K562 (cell line): ENCODE measurements at regions not wholly inside any gene's neighbourhood (a gene's known extent, or its start where the extent isn't known, plus 50 kb on each side); places are given as distances from the start of the nearest gene placed in this dataset.

Source experiments
- ATAC-seq: fragments of 200-7000 bp; cut with Tn5 transposase; 3 replicates; pipeline ENCODE4 v1.9.1; 2020; ENCODE audit warnings: moderate library complexity
- BruUV-seq: library from RNA; stranded (reverse); fragments of 400-500 nt; replicated peaks from 2 replicates; lab custom pipeline; 2021; lab: Mats Ljungman, UMichigan
- CTCF ChIA-PET: fragments of 300-600 bp; formaldehyde crosslinking; extraction: SDS; loops from one replicate; lab custom pipeline; 2021; ENCODE audit warnings: low intra/inter-chr PET ratio; lab: Yijun Ruan, JAX
- POLR2A ChIA-PET: fragments of 300-600, 350-650 bp; sonication (Branson Sonifier 250); formaldehyde crosslinking; extraction: SDS; loops from one replicate; lab custom pipeline; 2021; ENCODE audit warnings: antibody characterized with exemption, inconsistent platforms; lab: Yijun Ruan, JAX
- DNase-seq, 4 experiments: peaks; one replicate each; pipeline versions ENCODE4 v3.0.0 to v3.0.0-alpha.2; 2011 to 2018; ENCODE audit warnings: low spot score in 3 of 4, mixed read lengths in 3 of 4; ENCODE audit errors: extremely low read depth in 1 of 4
- FAIRE-seq: peaks from 2 replicates; lab custom pipeline; 2011; peaks lifted over from hg19 to GRCh38; lab: Jason Lieb, UNC
- H2AFZ ChIP-seq: 2 replicates; pipeline ENCODE4 v1.6.0; 2011; ENCODE audit warnings: low read depth, low read length, control low read depth, inconsistent platforms
- H3K27ac ChIP-seq: fragments of 200-600 bp; 3 replicates; pipeline ENCODE4 v1.8.0; 2011; ENCODE audit warnings: low read depth, mild to moderate bottlenecking, control low read depth, inconsistent platforms, low read length, moderate library complexity, mixed read lengths; ENCODE audit errors: extremely low read depth
- H3K27me3 ChIP-seq, 2 experiments: fragments of 300-600 bp in 1 of 2; 2 replicates in 1 of 2; 3 replicates in 1 of 2; pipeline versions ENCODE4 v1.6.0 to v1.8.0; 2011; ENCODE audit warnings: inconsistent platforms in 2 of 2, low read length in 2 of 2, mild to moderate bottlenecking in 1 of 2, mixed read lengths in 1 of 2, moderate library complexity in 1 of 2; ENCODE audit not compliant: control insufficient read depth in 2 of 2, insufficient read depth in 2 of 2
- H3K36me3 ChIP-seq: fragments of 300-600 bp; 3 replicates; pipeline ENCODE4 v1.8.0; 2011; ENCODE audit warnings: mild to moderate bottlenecking, low read length, inconsistent platforms; ENCODE audit not compliant: control insufficient read depth, insufficient read depth
- H3K4me1 ChIP-seq, 2 experiments: fragments of 200-600 bp in 1 of 2; replicated peaks in 1 of 2; 2 replicates in 1 of 2; 3 replicates in 1 of 2; pipeline versions ENCODE4 v1.5.1 to v1.8.0; 2011; ENCODE audit warnings: inconsistent platforms in 2 of 2, low read length in 2 of 2, mild to moderate bottlenecking in 1 of 2, mixed read lengths in 1 of 2, moderate library complexity in 1 of 2; ENCODE audit not compliant: control insufficient read depth in 2 of 2, insufficient read depth in 2 of 2
- H3K4me2 ChIP-seq: 2 replicates; pipeline ENCODE4 v1.6.1; 2011; ENCODE audit warnings: low read length, control low read depth, inconsistent platforms, mixed read lengths; ENCODE audit not compliant: insufficient read depth
- H3K4me3 ChIP-seq: fragments of 200-600 bp; sonication (generic), shearing (Covaris generic); 2 replicates; pipeline ENCODE4 v1.5.1; 2016; ENCODE audit warnings: control low read depth, inconsistent platforms
- H3K79me2 ChIP-seq: fragments of 200-600 bp; 3 replicates; pipeline ENCODE4 v1.8.0; 2011; ENCODE audit warnings: low read length, inconsistent platforms; ENCODE audit not compliant: control insufficient read depth, insufficient read depth
- H3K9ac ChIP-seq, 2 experiments: 2 replicates each; pipeline versions ENCODE4 v1.6.0 to v1.6.1; 2011; ENCODE audit warnings: low read depth in 2 of 2, low read length in 2 of 2, control low read depth in 1 of 2, inconsistent platforms in 1 of 2, mild to moderate bottlenecking in 1 of 2, mixed read lengths in 1 of 2; ENCODE audit not compliant: insufficient read depth in 1 of 2
- H3K9me1 ChIP-seq: one replicate; pipeline ENCODE4 v1.6.0; 2011; ENCODE audit warnings: inconsistent platforms, mild to moderate bottlenecking, low read length, moderate library complexity; ENCODE audit not compliant: control insufficient read depth, insufficient read depth
- H3K9me3 ChIP-seq: replicated peaks from 2 replicates; pipeline ENCODE4 v1.5.1; 2011; ENCODE audit warnings: low read depth, low read length, inconsistent platforms; ENCODE audit not compliant: control insufficient read depth, insufficient read depth
- H4K20me1 ChIP-seq: replicated peaks from 2 replicates; pipeline ENCODE4 v1.6.1; 2011; ENCODE audit warnings: low read length, inconsistent platforms, mixed read lengths; ENCODE audit not compliant: control insufficient read depth, insufficient read depth
- DEAF1 ChIP-seq: fragments of 450-650 bp; formaldehyde crosslinking; IDR thresholded peaks from 2 replicates; pipeline ENCODE4 v1.4.0; 2020; ENCODE audit warnings: mild to moderate bottlenecking, moderate library complexity
- HDAC8 ChIP-seq: fragments of 450-650 bp; IDR thresholded peaks from 2 replicates; pipeline ENCODE4 v1.6.1; 2016; ENCODE audit warnings: mild to moderate bottlenecking, missing genetic modification characterization, moderate library complexity, missing compliant biosample characterization
- NEUROD1 ChIP-seq: fragments of 150-350 bp; IDR thresholded peaks from 2 replicates; pipeline ENCODE4 v1.6.1; 2014; ENCODE audit warnings: borderline replicate concordance, low read length, low read depth; ENCODE audit not compliant: partially characterized antibody
- PHF20 ChIP-seq: fragments of 450-650 bp; IDR thresholded peaks from 2 replicates; pipeline ENCODE4 v1.6.1; 2018; ENCODE audit not compliant: partially characterized antibody
- PTRF ChIP-seq: fragments of 450-650 bp; IDR thresholded peaks from 2 replicates; pipeline ENCODE4 v1.6.1; 2016; ENCODE audit warnings: mild to moderate bottlenecking, missing genetic modification characterization, missing compliant biosample characterization
- RAD21 ChIP-seq, 2 experiments: fragments of 250-450 bp in 1 of 2; fragments of 450-650 bp in 1 of 2; sonication (Bioruptor Pico) in 1 of 2; formaldehyde crosslinking in 1 of 2; IDR thresholded peaks in 1 of 2; conservative IDR thresholded peaks in 1 of 2; 2 replicates each; pipeline versions ENCODE4 v1.4.0 to v1.8.0; 2020 to 2022; ENCODE audit warnings: mild to moderate bottlenecking in 2 of 2, moderate library complexity in 1 of 2
- RBM14 ChIP-seq: fragments of 200-400 bp; formaldehyde crosslinking; IDR thresholded peaks from 2 replicates; pipeline ENCODE4 v1.6.1; 2018; ENCODE audit warnings: low read depth, mild to moderate bottlenecking, low read length, moderate library complexity, borderline replicate concordance; ENCODE audit not compliant: insufficient read depth
- SMAD1 ChIP-seq: fragments of 150-350 bp; IDR thresholded peaks from 2 replicates; pipeline ENCODE4 v1.6.1; 2014; ENCODE audit warnings: low read length, low read depth; ENCODE audit not compliant: partially characterized antibody
- SMARCC2 ChIP-seq: fragments of 450-650 bp; IDR thresholded peaks from 2 replicates; pipeline ENCODE4 v1.6.1; 2017; ENCODE audit warnings: antibody characterized with exemption, moderate library complexity, mild to moderate bottlenecking, low read depth
- VEZF1 ChIP-seq: fragments of 200-800 bp; sonication (Bioruptor generic); IDR thresholded peaks from 2 replicates; pipeline ENCODE4 v1.6.1; 2017; ENCODE audit warnings: missing genetic modification characterization, missing compliant biosample characterization
- ZBTB26 ChIP-seq: fragments of 450-650 bp; formaldehyde crosslinking; IDR thresholded peaks from 2 replicates; pipeline ENCODE4 v1.4.0; 2022; ENCODE audit warnings: missing genetic modification characterization
- ZFP30 ChIP-seq: fragments of 250-450 bp; sonication (Bioruptor Pico); IDR thresholded peaks from 2 replicates; pipeline ENCODE4 v1.8.0; 2022; ENCODE audit warnings: moderate library complexity, mild to moderate bottlenecking, inconsistent platforms, borderline replicate concordance
- ZNF41 ChIP-seq: fragments of 250-450 bp; sonication (Bioruptor Pico); conservative IDR thresholded peaks from 2 replicates; pipeline ENCODE4 v1.4.0; 2020; ENCODE audit warnings: mild to moderate bottlenecking
- ZNF431 ChIP-seq: sonication (generic); formaldehyde crosslinking; IDR thresholded peaks from 2 replicates; pipeline ENCODE4 v1.8.0; 2022; ENCODE audit warnings: mild to moderate bottlenecking, missing genetic modification reagents
- WGBS: fragments of 100-300 bp; shearing (Covaris generic); methylation state at CpG from one replicate; pipeline ENCODE4 v1.1.6; 2016; ENCODE audit warnings: low coverage, mixed read lengths; ENCODE audit not compliant: insufficient coverage; ENCODE audit errors: missing lambda C conversion rate; 5-methylcytosine and 5-hydroxymethylcytosine counted together
- in situ Hi-C: fragments of 300-500 bp; cut with MboI; formaldehyde crosslinking; loops from 4 replicates; pipeline ENCODE4 v1.15.0; 2018; ENCODE audit warnings: inconsistent platforms, mixed read lengths
- intact Hi-C: fragments of 100-400 bp; cut with micrococcal nuclease; formaldehyde crosslinking; loops from 2 replicates; pipeline ENCODE4 v1.14.2; 2022

GRCh38 chr7:83798489-83798888 is 149.6 kb upstream of the SEMA3E start:
- CTCF ChIA-PET, result interaction anchor here (0.7 kb wide), 1 partner anchor 864 kb away, joined by 3 read pairs; no protein-coding TSS in a partner anchor
- no peak for FAIRE-seq

More at GRCh38 chr7:83798489-83798888, 149.6 kb upstream of the SEMA3E start:
- no peaks in the 10 kb centered on the region for H3K36me3 ChIP-seq
- no peaks in the 10 kb centered on the region; the same call in 1 of the 2 replicates for H3K9me3 ChIP-seq
- in situ Hi-C loops, result no loop called here
- H3K4me3 ChIP-seq, result no peak overlapping the region
- H4K20me1 ChIP-seq, result no peaks in the 10 kb centered on the region
- no TSS peak for BruUV-seq
- H3K9me1 ChIP-seq, result no peaks in the 10 kb centered on the region
- H3K4me1 ChIP-seq, result no peaks in the 10 kb centered on the region
- no peak overlapping the region for H3K9ac ChIP-seq
- WGBS, result 0% methylated on average over 5 of the region's 5 CpGs
- H3K4me2 ChIP-seq, result no peak overlapping the region
- TF ChIP-seq PHF20 (no peak), SMAD1 (no peak), ZNF41 (CRISPR knock-in tag) (no peak), SMARCC2 (no peak), ZNF431 (CRISPR knock-in tag) (no peak), NEUROD1 (no peak), VEZF1 (CRISPR knock-in tag) (no peak), PTRF (tag) (no peak), RBM14 (no peak), HDAC8 (no peak), RAD21 (CRISPR knock-in tag; conservative IDR thresholded peaks at IDR 0.05 in 1 of 2, IDR thresholded peaks at IDR 0.05 in 1 of 2) (no peak), ZFP30 (CRISPR knock-in tag) (no peak), ZBTB26 (CRISPR knock-in tag) (no peak), DEAF1 (CRISPR knock-in tag) (no peak)
- H3K79me2 ChIP-seq, result no peaks in the 10 kb centered on the region
- no peak overlapping the region for H3K27ac ChIP-seq
- intact Hi-C loops, result no loop called here
- no peak overlapping the region for H2AFZ ChIP-seq
- DNase-seq, result no peak
- H3K27me3 ChIP-seq, result no peaks in the 10 kb centered on the region
- POLR2A ChIA-PET, result no interaction called here
- no peak for ATAC-seq
